HCT116 (cell line): ENCODE measurements at regions not wholly inside any gene's neighbourhood (a gene's known extent, or its start where the extent isn't known, plus 50 kb on each side); places are given as distances from the start of the nearest gene placed in this dataset.

Experiments
- ATAC-seq: fragments of 200-7000 bp; cut with Tn5 transposase; 2 replicates; pipeline ENCODE4 v1.9.1; 2020; ENCODE audit warnings: mild to moderate bottlenecking, moderate library complexity
- BruUV-seq: library from RNA; stranded (reverse); fragments of 400-500 nt; replicated peaks from 2 replicates; lab custom pipeline; 2021; lab: Mats Ljungman, UMichigan
- CTCF ChIA-PET: fragments of 300-600 bp; sonication (Branson Sonifier 250); formaldehyde crosslinking; loops from one replicate; lab custom pipeline; 2021; ENCODE audit warnings: antibody characterized with exemption; lab: Charles Lee
- POLR2A ChIA-PET: fragments of 300-600, 350-600 bp; sonication (Branson Sonifier 250); formaldehyde crosslinking; loops from one replicate; lab custom pipeline; 2021; ENCODE audit warnings: antibody characterized with exemption; lab: Charles Lee
- RAD21 ChIA-PET, 2 experiments: fragments of 300-600 bp; sonication (Branson Sonifier 250); formaldehyde crosslinking; loops; one replicate each; lab custom pipeline; 2023; ENCODE audit warnings: low total read pairs in 2 of 2; ENCODE audit not compliant: uncharacterized antibody in 2 of 2, unreplicated experiment in 2 of 2, low non-redundant PET in 1 of 2; lab: Charles Lee
- DNase-seq: peaks from one replicate; pipeline ENCODE4 v3.0.0-alpha.2; 2010; ENCODE audit warnings: low read depth, low spot score
- H2AFZ ChIP-seq: fragments of 200-600 bp; shearing (Covaris generic), sonication (generic); 2 replicates; pipeline ENCODE4 v1.6.1; 2017; ENCODE audit warnings: low read depth, mixed run types, mixed read lengths, antibody characterized with exemption, low read length; ENCODE audit not compliant: poor library complexity, severe bottlenecking
- H3K27ac ChIP-seq: 2 replicates; pipeline ENCODE4 v1.5.1; 2012; ENCODE audit warnings: low read depth, low read length
- H3K27me3 ChIP-seq: fragments of 200-600 bp; sonication (generic); 2 replicates; pipeline ENCODE4 v1.6.1; 2016; ENCODE audit warnings: mixed run types, low read length, mixed read lengths; ENCODE audit not compliant: insufficient read depth
- H3K36me3 ChIP-seq, 2 experiments: fragments of 200-500 bp in 1 of 2; fragments of 200-600 bp in 1 of 2; sonication (Bioruptor generic) in 1 of 2; sonication (generic) in 1 of 2; 2 replicates each; pipeline versions ENCODE4 v1.5.1 to v1.6.1; 2014 to 2016; ENCODE audit warnings: low read length in 2 of 2, inconsistent platforms in 1 of 2, mixed read lengths in 1 of 2, mixed run types in 1 of 2; ENCODE audit not compliant: insufficient read depth in 2 of 2, control insufficient read depth in 1 of 2
- H3K4me1 ChIP-seq, 2 experiments: fragments of 200-600 bp in 1 of 2; sonication (generic) in 1 of 2; 2 replicates each; pipeline versions ENCODE4 v1.5.1 to v1.6.1; 2012 to 2017; ENCODE audit warnings: low read length in 2 of 2, inconsistent platforms in 1 of 2, mild to moderate bottlenecking in 1 of 2, mixed read lengths in 1 of 2, mixed run types in 1 of 2, moderate library complexity in 1 of 2; ENCODE audit not compliant: insufficient read depth in 2 of 2, control insufficient read depth in 1 of 2
- H3K4me2 ChIP-seq: fragments of 200-600 bp; sonication (generic); 2 replicates; pipeline ENCODE4 v1.6.1; 2017; ENCODE audit warnings: mixed run types, low read length, mixed read lengths
- H3K4me3 ChIP-seq, 2 experiments: fragments of 200-600 bp in 1 of 2; sonication (generic) in 1 of 2; replicated peaks in 1 of 2; 2 replicates each; pipeline ENCODE4 v1.5.1; 2011 to 2016; ENCODE audit warnings: low read length in 2 of 2, control low read depth in 1 of 2, low read depth in 1 of 2, mild to moderate bottlenecking in 1 of 2, mixed read lengths in 1 of 2, mixed run types in 1 of 2
- H3K79me2 ChIP-seq: fragments of 200-600 bp; sonication (generic); 2 replicates; pipeline ENCODE4 v1.6.1; 2017; ENCODE audit warnings: mild to moderate bottlenecking, mixed run types, low read length, moderate library complexity, mixed read lengths; ENCODE audit not compliant: insufficient read depth
- H3K9ac ChIP-seq: fragments of 200-600 bp; sonication (generic); 2 replicates; pipeline ENCODE4 v1.6.1; 2016; ENCODE audit warnings: low read length, mixed read lengths
- H3K9me2 ChIP-seq: fragments of 200-600 bp; sonication (generic), shearing (Covaris generic); 2 replicates; pipeline ENCODE4 v1.6.1; 2017; ENCODE audit warnings: mixed run types, mild to moderate bottlenecking, moderate library complexity; ENCODE audit not compliant: insufficient read depth
- H3K9me3 ChIP-seq, 2 experiments: fragments of 200-500 bp in 1 of 2; fragments of 200-600 bp in 1 of 2; sonication (Bioruptor generic) in 1 of 2; sonication (generic) in 1 of 2; 2 replicates each; pipeline ENCODE4 v1.6.1; 2014 to 2017; ENCODE audit warnings: low read length in 2 of 2, mixed read lengths in 2 of 2, inconsistent platforms in 1 of 2, low read depth in 1 of 2, mild to moderate bottlenecking in 1 of 2, mixed run types in 1 of 2, moderate library complexity in 1 of 2; ENCODE audit not compliant: control insufficient read depth in 1 of 2, insufficient read depth in 1 of 2
- H4K20me1 ChIP-seq: fragments of 200-600 bp; sonication (generic), shearing (Covaris generic); 2 replicates; pipeline ENCODE4 v1.6.1; 2017; ENCODE audit warnings: mixed run types, mild to moderate bottlenecking, moderate library complexity; ENCODE audit not compliant: insufficient read depth
- ATF3 ChIP-seq: IDR thresholded peaks from 2 replicates; pipeline ENCODE4 v1.6.1; 2012
- CBX3 ChIP-seq: IDR thresholded peaks from 2 replicates; pipeline ENCODE4 v1.6.1; 2012; ENCODE audit warnings: low read depth
- CEBPB ChIP-seq: IDR thresholded peaks from 2 replicates; pipeline ENCODE4 v1.6.1; 2012; ENCODE audit warnings: low read depth
- EGR1 ChIP-seq: IDR thresholded peaks from 2 replicates; pipeline ENCODE4 v1.6.1; 2012; ENCODE audit warnings: low read depth
- ELF1 ChIP-seq: IDR thresholded peaks from 2 replicates; pipeline ENCODE4 v1.6.1; 2012; ENCODE audit warnings: low read depth, borderline replicate concordance
- EZH2phosphoT487 ChIP-seq: fragments of 200-600 bp; IDR thresholded peaks from 2 replicates; pipeline ENCODE4 v1.6.1; 2018; ENCODE audit warnings: antibody characterized with exemption, borderline replicate concordance
- JUND ChIP-seq: IDR thresholded peaks from 2 replicates; pipeline ENCODE4 v1.6.1; 2012
- POLR2A ChIP-seq: IDR thresholded peaks from 2 replicates; pipeline ENCODE4 v1.7.0; 2011; ENCODE audit warnings: borderline replicate concordance; ENCODE audit not compliant: insufficient read depth, insufficient read length; ENCODE audit errors: extremely low read depth
- POLR2AphosphoS5 ChIP-seq: IDR thresholded peaks from 2 replicates; pipeline ENCODE4 v1.6.1; 2011; ENCODE audit warnings: mild to moderate bottlenecking, low read depth, low read length, moderate library complexity
- RAD21 ChIP-seq: IDR thresholded peaks from 2 replicates; pipeline ENCODE4 v1.6.1; 2012; ENCODE audit warnings: low read depth, mild to moderate bottlenecking
- SIN3A ChIP-seq: IDR thresholded peaks from 2 replicates; pipeline ENCODE4 v1.6.1; 2012; ENCODE audit warnings: low read depth
- SP1 ChIP-seq: IDR thresholded peaks from 2 replicates; pipeline ENCODE4 v1.6.1; 2012; ENCODE audit warnings: low read depth
- SRF ChIP-seq: IDR thresholded peaks from 2 replicates; pipeline ENCODE4 v1.6.1; 2012; ENCODE audit warnings: low read depth
- TCF7L2 ChIP-seq: IDR thresholded peaks from 2 replicates; pipeline ENCODE4 v1.7.0; 2011; ENCODE audit warnings: borderline replicate concordance, inconsistent platforms; ENCODE audit not compliant: insufficient read depth, insufficient read length; ENCODE audit errors: extremely low read depth
- YY1 ChIP-seq: IDR thresholded peaks from 2 replicates; pipeline ENCODE4 v1.6.1; 2011; ENCODE audit warnings: low read length, low read depth, moderate library complexity, mild to moderate bottlenecking; ENCODE audit not compliant: insufficient replicate concordance; ENCODE audit errors: extremely low read depth
- ZFX ChIP-seq: fragments of 450-650 bp; IDR thresholded peaks from 2 replicates; pipeline ENCODE4 v1.6.1; 2017
- ZNF274 ChIP-seq: fragments of 200-500 bp; sonication (Bioruptor generic); IDR thresholded peaks from 2 replicates; pipeline ENCODE4 v1.6.1; 2014; ENCODE audit warnings: mild to moderate bottlenecking, low read depth, low read length, inconsistent platforms
- intact Hi-C: fragments of 100-400 bp; cut with micrococcal nuclease; formaldehyde crosslinking; loops from 2 replicates; pipeline ENCODE4 v1.10.0; 2022
- TF ChIP-seq, protein P1 (sequence below): IDR thresholded peaks from 2 replicates; pipeline ENCODE4 v1.6.1; 2012; ENCODE audit warnings: low read depth
- TF ChIP-seq, protein P2 (sequence below): IDR thresholded peaks from 2 replicates; pipeline ENCODE4 v1.6.1; 2012
- TF ChIP-seq, protein P3 (sequence below), 3 experiments: fragments of 200-600 bp in 1 of 3; sonication (generic) in 1 of 3; IDR thresholded peaks in 2 of 3; conservative IDR thresholded peaks in 1 of 3; 2 replicates each; pipeline ENCODE4 v1.5.1; 2012 to 2017; ENCODE audit warnings: low read depth in 2 of 3, low read length in 2 of 3, antibody characterized with exemption in 1 of 3, borderline replicate concordance in 1 of 3, control low read depth in 1 of 3, mild to moderate bottlenecking in 1 of 3, mixed read lengths in 1 of 3, mixed run types in 1 of 3, moderate library complexity in 1 of 3; ENCODE audit not compliant: insufficient read depth in 1 of 3
- TF ChIP-seq, protein P4 (sequence below): IDR thresholded peaks from 2 replicates; pipeline ENCODE4 v1.6.1; 2011; ENCODE audit warnings: mild to moderate bottlenecking, low read length, moderate library complexity; ENCODE audit not compliant: insufficient replicate concordance; ENCODE audit errors: extremely low read depth

GRCh38 chr2:81260320-81260719 lies 955.8 kb upstream of the LRRTM1 start:
- H3K27ac ChIP-seq, result no peak overlapping the region
- no peaks in the 10 kb centered on the region for H3K9me3 ChIP-seq
- ATAC-seq (0 out of 2 replicates have a peak, but pooled peaks have one; percentile 27), DNase-seq (peak; percentile 55)
- no peak overlapping the region for H3K4me3 ChIP-seq
- RAD21 ChIA-PET, result interaction anchor here in 1 of 2 experiments (0.8 kb wide), 1 partner anchor 69 kb away, joined by 3 read pairs; no protein-coding TSS in a partner anchor
- intact Hi-C loops, result no loop called here
- H2AFZ ChIP-seq, result no peak overlapping the region
- H3K27me3 ChIP-seq, result no peaks in the 10 kb centered on the region
- H3K9ac ChIP-seq, result no peak overlapping the region
- H3K4me1 ChIP-seq, result peaks cover 8 to 11% of the 10 kb centered on the region in 2 experiments; a peak in 2 of 4 replicates
- no peaks in the 10 kb centered on the region for H4K20me1 ChIP-seq
- no peaks in the 10 kb centered on the region for H3K9me2 ChIP-seq
- POLR2A ChIA-PET, result interaction anchor here (1.8 kb wide), 1 partner anchor 9 kb away, joined by 4 read pairs; no protein-coding TSS in a partner anchor
- H3K4me2 ChIP-seq, result peak overlapping the region; percentile 56
- CTCF ChIA-PET, result no interaction called here
- no peaks in the 10 kb centered on the region for H3K36me3 ChIP-seq
- no TSS peak for BruUV-seq
- H3K79me2 ChIP-seq, result no peaks in the 10 kb centered on the region
- TF ChIP-seq, protein P1, sequence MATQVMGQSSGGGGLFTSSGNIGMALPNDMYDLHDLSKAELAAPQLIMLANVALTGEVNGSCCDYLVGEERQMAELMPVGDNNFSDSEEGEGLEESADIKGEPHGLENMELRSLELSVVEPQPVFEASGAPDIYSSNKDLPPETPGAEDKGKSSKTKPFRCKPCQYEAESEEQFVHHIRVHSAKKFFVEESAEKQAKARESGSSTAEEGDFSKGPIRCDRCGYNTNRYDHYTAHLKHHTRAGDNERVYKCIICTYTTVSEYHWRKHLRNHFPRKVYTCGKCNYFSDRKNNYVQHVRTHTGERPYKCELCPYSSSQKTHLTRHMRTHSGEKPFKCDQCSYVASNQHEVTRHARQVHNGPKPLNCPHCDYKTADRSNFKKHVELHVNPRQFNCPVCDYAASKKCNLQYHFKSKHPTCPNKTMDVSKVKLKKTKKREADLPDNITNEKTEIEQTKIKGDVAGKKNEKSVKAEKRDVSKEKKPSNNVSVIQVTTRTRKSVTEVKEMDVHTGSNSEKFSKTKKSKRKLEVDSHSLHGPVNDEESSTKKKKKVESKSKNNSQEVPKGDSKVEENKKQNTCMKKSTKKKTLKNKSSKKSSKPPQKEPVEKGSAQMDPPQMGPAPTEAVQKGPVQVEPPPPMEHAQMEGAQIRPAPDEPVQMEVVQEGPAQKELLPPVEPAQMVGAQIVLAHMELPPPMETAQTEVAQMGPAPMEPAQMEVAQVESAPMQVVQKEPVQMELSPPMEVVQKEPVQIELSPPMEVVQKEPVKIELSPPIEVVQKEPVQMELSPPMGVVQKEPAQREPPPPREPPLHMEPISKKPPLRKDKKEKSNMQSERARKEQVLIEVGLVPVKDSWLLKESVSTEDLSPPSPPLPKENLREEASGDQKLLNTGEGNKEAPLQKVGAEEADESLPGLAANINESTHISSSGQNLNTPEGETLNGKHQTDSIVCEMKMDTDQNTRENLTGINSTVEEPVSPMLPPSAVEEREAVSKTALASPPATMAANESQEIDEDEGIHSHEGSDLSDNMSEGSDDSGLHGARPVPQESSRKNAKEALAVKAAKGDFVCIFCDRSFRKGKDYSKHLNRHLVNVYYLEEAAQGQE, result no peak
- TF ChIP-seq, protein P2, sequence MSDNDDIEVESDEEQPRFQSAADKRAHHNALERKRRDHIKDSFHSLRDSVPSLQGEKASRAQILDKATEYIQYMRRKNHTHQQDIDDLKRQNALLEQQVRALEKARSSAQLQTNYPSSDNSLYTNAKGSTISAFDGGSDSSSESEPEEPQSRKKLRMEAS, result no peak
- TF ChIP-seq ZNF274 (no peak), SP1 (peak; percentile 64; the same call in 1 of the 2 replicates), YY1 (no peak), ELF1 (no peak), POLR2A (no peak), TCF7L2 (no peak), RAD21 (peak; percentile 19), EZH2phosphoT487 (no peak), ATF3 (no peak), POLR2AphosphoS5 (no peak), SIN3A (0 out of 2 replicates have a peak, but pooled peaks have one; percentile 25), CEBPB (peak; percentile 40), SRF (no peak), JUND (peak; percentile 69), EGR1 (no peak), CBX3 (peak; percentile 84), ZFX (no peak)
- TF ChIP-seq, protein P3, sequence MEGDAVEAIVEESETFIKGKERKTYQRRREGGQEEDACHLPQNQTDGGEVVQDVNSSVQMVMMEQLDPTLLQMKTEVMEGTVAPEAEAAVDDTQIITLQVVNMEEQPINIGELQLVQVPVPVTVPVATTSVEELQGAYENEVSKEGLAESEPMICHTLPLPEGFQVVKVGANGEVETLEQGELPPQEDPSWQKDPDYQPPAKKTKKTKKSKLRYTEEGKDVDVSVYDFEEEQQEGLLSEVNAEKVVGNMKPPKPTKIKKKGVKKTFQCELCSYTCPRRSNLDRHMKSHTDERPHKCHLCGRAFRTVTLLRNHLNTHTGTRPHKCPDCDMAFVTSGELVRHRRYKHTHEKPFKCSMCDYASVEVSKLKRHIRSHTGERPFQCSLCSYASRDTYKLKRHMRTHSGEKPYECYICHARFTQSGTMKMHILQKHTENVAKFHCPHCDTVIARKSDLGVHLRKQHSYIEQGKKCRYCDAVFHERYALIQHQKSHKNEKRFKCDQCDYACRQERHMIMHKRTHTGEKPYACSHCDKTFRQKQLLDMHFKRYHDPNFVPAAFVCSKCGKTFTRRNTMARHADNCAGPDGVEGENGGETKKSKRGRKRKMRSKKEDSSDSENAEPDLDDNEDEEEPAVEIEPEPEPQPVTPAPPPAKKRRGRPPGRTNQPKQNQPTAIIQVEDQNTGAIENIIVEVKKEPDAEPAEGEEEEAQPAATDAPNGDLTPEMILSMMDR (IDR thresholded peaks at IDR 0.05 in 2 of 3, conservative IDR thresholded peaks at IDR 0.05 in 1 of 3; ENCODE audit: borderline replicate concordance in 1 of 3, insufficient read depth in 1 of 3, low read depth in 2 of 3, low read length in 2 of 3), result no peak
- TF ChIP-seq, protein P4, sequence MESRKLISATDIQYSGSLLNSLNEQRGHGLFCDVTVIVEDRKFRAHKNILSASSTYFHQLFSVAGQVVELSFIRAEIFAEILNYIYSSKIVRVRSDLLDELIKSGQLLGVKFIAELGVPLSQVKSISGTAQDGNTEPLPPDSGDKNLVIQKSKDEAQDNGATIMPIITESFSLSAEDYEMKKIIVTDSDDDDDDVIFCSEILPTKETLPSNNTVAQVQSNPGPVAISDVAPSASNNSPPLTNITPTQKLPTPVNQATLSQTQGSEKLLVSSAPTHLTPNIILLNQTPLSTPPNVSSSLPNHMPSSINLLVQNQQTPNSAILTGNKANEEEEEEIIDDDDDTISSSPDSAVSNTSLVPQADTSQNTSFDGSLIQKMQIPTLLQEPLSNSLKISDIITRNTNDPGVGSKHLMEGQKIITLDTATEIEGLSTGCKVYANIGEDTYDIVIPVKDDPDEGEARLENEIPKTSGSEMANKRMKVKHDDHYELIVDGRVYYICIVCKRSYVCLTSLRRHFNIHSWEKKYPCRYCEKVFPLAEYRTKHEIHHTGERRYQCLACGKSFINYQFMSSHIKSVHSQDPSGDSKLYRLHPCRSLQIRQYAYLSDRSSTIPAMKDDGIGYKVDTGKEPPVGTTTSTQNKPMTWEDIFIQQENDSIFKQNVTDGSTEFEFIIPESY, result no peak
